HEK293T (cell line): ENCODE measurements at regions not wholly inside any gene's neighbourhood (a gene's known extent, or its start where the extent isn't known, plus 50 kb on each side); places are given as distances from the start of the nearest gene placed in this dataset.

ENCODE experiments used
- CTCF ChIA-PET: fragments of 350-600 bp; formaldehyde crosslinking; extraction: SDS; loops from one replicate; lab custom pipeline; 2021; ENCODE audit warnings: antibody characterized with exemption, inconsistent platforms; lab: Yijun Ruan, JAX
- POLR2A ChIA-PET: fragments of 350-600 bp; formaldehyde crosslinking; extraction: SDS; loops from one replicate; lab custom pipeline; 2020; ENCODE audit warnings: antibody characterized with exemption, inconsistent platforms; lab: Yijun Ruan, JAX
- DNase-seq: peaks from one replicate; pipeline ENCODE4 v3.0.0; 2012; ENCODE audit warnings: mixed read lengths; ENCODE audit errors: extremely low spot score
- ARNT ChIP-seq: fragments of 450-650 bp; IDR thresholded peaks from 2 replicates; pipeline ENCODE4 v1.6.1; 2017; ENCODE audit warnings: mild to moderate bottlenecking
- BHLHE40 ChIP-seq: fragments of 450-650 bp; IDR thresholded peaks from 2 replicates; pipeline ENCODE4 v1.6.1; 2016; ENCODE audit warnings: mild to moderate bottlenecking, moderate library complexity, borderline replicate concordance
- CTBP1 ChIP-seq: fragments of 450-650 bp; IDR thresholded peaks from 2 replicates; pipeline ENCODE4 v1.6.1; 2016; ENCODE audit warnings: borderline replicate concordance
- ELF4 ChIP-seq: fragments of 450-650 bp; IDR thresholded peaks from 2 replicates; pipeline ENCODE4 v1.6.1; 2017; ENCODE audit warnings: antibody characterized with exemption
- FOXA1 ChIP-seq: fragments of 450-650 bp; IDR thresholded peaks from 2 replicates; pipeline ENCODE4 v1.6.1; 2016; ENCODE audit warnings: mild to moderate bottlenecking
- FOXK2 ChIP-seq: fragments of 450-650 bp; IDR thresholded peaks from 2 replicates; pipeline ENCODE4 v1.6.1; 2016; ENCODE audit warnings: mild to moderate bottlenecking
- FOXM1 ChIP-seq: fragments of 450-650 bp; IDR thresholded peaks from 2 replicates; pipeline ENCODE4 v1.6.1; 2017; ENCODE audit warnings: mild to moderate bottlenecking, borderline replicate concordance
- HDGF ChIP-seq: fragments of 450-650 bp; IDR thresholded peaks from 2 replicates; pipeline ENCODE4 v1.6.1; 2017; ENCODE audit warnings: antibody characterized with exemption, borderline replicate concordance
- L3MBTL2 ChIP-seq: fragments of 450-650 bp; conservative IDR thresholded peaks from 2 replicates; pipeline ENCODE4 v1.6.1; 2016; ENCODE audit warnings: mild to moderate bottlenecking
- LEF1 ChIP-seq: fragments of 450-650 bp; IDR thresholded peaks from 2 replicates; pipeline ENCODE4 v1.6.1; 2017; ENCODE audit warnings: mild to moderate bottlenecking, borderline replicate concordance
- NFRKB ChIP-seq: fragments of 450-650 bp; IDR thresholded peaks from 2 replicates; pipeline ENCODE4 v1.6.1; 2016; ENCODE audit warnings: mild to moderate bottlenecking, moderate library complexity
- SP1 ChIP-seq: fragments of 450-650 bp; IDR thresholded peaks from 2 replicates; pipeline ENCODE4 v1.6.1; 2017
- SUZ12 ChIP-seq: fragments of 450-650 bp; IDR thresholded peaks from 2 replicates; pipeline ENCODE4 v1.6.1; 2016; ENCODE audit warnings: mild to moderate bottlenecking
- TARDBP ChIP-seq: fragments of 450-650 bp; IDR thresholded peaks from 2 replicates; pipeline ENCODE4 v1.6.1; 2016
- ZNF384 ChIP-seq: fragments of 450-650 bp; IDR thresholded peaks from 2 replicates; pipeline ENCODE4 v1.6.1; 2016
- TF ChIP-seq, protein P1 (sequence below): fragments of 450-650 bp; IDR thresholded peaks from 2 replicates; pipeline ENCODE4 v1.6.1; 2016

DNA sequence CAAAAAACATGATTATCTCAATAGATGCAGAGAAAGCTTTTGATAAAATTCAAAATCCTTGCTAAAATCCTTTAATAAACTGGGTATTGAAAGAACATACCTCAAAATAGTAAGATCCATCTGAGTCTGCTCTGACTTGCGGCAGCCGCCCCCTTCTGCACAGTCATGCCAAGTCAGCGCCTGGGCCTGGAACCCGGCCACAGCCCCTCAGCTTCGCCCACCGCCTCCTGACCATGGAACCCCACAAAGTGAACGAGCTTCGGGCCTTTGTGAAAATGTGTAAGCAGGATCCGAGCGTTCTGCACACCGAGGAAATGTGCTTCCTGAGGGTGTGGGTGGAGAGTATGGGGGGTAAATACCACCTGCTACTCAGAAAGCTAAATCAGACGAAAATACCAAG lies 270.9 kb upstream of the TFPI start:
- ChIA-PET POLR2A (no interaction called here), CTCF (interaction anchor here (0.6 to 1.0 kb wide), 2 partner anchors 17 to 831 kb away, joined by 3 read pairs; no protein-coding TSS in a partner anchor)
- TF ChIP-seq, protein P1, sequence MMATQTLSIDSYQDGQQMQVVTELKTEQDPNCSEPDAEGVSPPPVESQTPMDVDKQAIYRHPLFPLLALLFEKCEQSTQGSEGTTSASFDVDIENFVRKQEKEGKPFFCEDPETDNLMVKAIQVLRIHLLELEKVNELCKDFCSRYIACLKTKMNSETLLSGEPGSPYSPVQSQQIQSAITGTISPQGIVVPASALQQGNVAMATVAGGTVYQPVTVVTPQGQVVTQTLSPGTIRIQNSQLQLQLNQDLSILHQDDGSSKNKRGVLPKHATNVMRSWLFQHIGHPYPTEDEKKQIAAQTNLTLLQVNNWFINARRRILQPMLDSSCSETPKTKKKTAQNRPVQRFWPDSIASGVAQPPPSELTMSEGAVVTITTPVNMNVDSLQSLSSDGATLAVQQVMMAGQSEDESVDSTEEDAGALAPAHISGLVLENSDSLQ, result no peak
- no peak for TF ChIP-seq TARDBP
- TF ChIP-seq ZNF384, result no peak
- TF ChIP-seq FOXK2, result no peak
- TF ChIP-seq LEF1, result no peak
- TF ChIP-seq FOXM1, result no peak
- TF ChIP-seq CTBP1, result no peak
- no peak for DNase-seq

DNA sequence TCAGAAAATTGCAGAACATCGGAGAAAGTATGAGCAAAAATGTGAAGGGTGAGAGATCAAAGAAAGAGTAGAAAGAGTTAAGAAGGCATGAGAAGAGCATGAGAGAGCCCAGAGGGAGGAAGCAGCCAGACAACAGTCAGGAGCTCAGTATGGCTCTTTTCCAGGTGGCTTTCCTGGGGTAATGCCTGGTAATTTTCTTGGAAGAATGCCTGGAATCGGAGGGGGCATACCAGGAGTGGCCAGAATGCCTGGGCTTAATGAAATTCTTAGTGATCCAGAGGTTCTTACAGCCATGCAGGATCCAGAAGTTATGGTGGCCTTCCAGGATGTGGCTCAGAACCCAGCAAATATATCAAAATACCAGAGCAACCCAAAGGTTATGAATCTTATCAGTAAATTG lies 271.8 kb upstream of the TFPI start:
- TF ChIP-seq, protein P1, result no peak
- TF ChIP-seq ELF4 (no peak), BHLHE40 (no peak), SUZ12 (no peak), CTBP1 (no peak), TARDBP (no peak), NFRKB (no peak), L3MBTL2 (no peak), FOXK2 (no peak), FOXA1 (no peak), LEF1 (no peak)
- CTCF ChIA-PET, result no interaction called here
- no peak for DNase-seq
- POLR2A ChIA-PET, result no interaction called here

DNA sequence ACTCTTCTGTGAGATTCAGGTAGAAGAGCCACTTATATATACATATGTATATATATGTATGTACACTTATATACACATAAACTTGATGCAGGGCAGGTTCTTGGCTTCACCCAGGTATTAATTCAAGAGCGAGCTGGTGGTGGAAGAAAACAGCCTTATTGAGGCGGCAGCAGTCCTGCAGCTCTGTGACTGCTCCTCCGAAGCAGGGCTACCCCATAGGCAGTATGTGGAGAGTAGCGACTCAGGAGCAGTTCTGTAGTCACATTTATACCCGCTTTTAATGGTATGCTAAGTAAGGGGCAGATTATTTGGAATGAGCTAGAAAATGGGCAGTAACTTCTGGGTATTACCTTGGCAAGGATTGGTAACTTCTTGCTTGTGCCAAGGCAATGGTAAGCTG lies 280.6 kb upstream of the TFPI start:
- POLR2A ChIA-PET, result no interaction called here
- no peak for TF ChIP-seq ZNF384
- TF ChIP-seq L3MBTL2, result no peak
- no peak for TF ChIP-seq LEF1
- TF ChIP-seq FOXA1, result no peak
- TF ChIP-seq FOXM1, result no peak
- no peak for TF ChIP-seq ELF4
- CTCF ChIA-PET, result no interaction called here
- no peak for DNase-seq

DNA sequence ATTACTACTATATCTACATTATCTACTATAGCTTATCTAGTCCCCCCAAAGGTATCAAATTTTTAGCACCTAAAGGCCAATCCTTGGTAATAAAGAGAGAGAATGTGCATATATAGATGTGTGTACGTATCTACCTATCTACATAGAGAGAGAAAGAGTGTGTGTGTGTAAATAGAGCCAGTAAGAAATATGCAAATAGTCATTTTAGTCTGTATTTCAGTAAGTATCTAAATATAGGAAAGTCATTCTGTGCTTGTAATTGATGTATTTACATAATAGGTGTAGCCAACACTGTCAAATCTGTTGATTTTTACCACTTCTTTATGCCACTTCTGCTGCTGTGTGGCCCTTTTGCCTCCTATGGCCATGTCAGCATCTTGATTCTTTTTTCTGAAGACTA lies 284.5 kb upstream of the TFPI start:
- CTCF ChIA-PET, result no interaction called here
- no peak for DNase-seq
- POLR2A ChIA-PET, result no interaction called here
- TF ChIP-seq LEF1, result no peak
- TF ChIP-seq ELF4, result no peak
- no peak for TF ChIP-seq CTBP1
- TF ChIP-seq, protein P1, result no peak
- no peak for TF ChIP-seq SUZ12
- TF ChIP-seq FOXA1, result no peak
- TF ChIP-seq ARNT, result no peak
- TF ChIP-seq ZNF384, result no peak
- no peak for TF ChIP-seq HDGF
- TF ChIP-seq NFRKB, result no peak
- no peak for TF ChIP-seq FOXM1
- no peak for TF ChIP-seq L3MBTL2
- TF ChIP-seq TARDBP, result no peak

DNA sequence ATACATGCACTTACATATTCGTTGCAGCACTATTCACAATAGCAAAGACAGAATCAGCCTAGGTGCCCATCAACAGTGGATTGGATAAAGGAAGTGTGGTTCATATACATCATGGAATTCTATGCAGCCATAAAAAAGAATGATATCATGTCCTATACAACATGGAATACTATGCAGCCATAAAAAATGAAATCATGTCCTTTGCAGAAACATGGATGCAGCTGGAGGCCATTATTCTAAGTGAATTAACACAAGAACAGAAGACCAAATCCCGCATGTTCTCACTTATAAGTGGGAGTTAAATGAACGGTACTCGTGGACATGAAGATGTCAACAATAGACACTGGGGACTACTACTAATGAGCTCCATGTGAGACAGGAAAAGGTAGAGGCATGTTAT lies 288.1 kb upstream of the TFPI start:
- CTCF ChIA-PET, result interaction anchor here (0.9 to 1.7 kb wide), 3 partner anchors 17 to 343 kb away, joined by 3 to 6 read pairs (median 3); no protein-coding TSS in a partner anchor
- POLR2A ChIA-PET, result no interaction called here
- DNase-seq, result no peak
- no peak for TF ChIP-seq ZNF384
- no peak for TF ChIP-seq LEF1
- TF ChIP-seq HDGF, result no peak
- no peak for TF ChIP-seq SP1
- TF ChIP-seq BHLHE40, result no peak
- TF ChIP-seq ELF4, result no peak
- TF ChIP-seq, protein P1, result no peak
- no peak for TF ChIP-seq SUZ12
- TF ChIP-seq CTBP1, result no peak
- TF ChIP-seq ARNT, result no peak
- no peak for TF ChIP-seq FOXK2
- no peak for TF ChIP-seq FOXA1
- TF ChIP-seq L3MBTL2, result no peak
- TF ChIP-seq NFRKB, result no peak
- no peak for TF ChIP-seq TARDBP
- no peak for TF ChIP-seq FOXM1
